ENCODE measurements at regions not wholly inside any gene's neighbourhood (a gene's known extent, or its start where the extent isn't known, plus 50 kb on each side); places are given as distances from the start of the nearest gene placed in this dataset.

DNA sequence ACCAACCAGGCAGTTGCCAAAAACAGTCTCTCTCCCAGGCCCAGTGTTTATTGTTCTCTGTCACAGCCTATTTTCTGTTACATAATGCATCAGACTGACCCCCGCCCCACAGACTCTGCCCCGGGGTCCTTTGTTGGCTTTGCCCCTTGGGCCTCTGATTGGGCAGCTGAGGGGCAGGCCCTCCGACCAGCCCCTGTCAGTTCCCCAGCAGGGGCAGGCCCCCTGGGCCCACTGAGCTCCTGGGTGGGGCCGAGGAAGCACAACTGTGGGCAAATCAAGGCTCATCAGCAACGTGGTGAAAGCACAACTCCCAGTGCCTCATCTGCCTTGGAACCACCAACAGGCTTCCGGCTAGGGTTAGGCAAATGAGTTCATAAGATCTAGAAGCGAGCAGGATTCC, 160.1 kb upstream of the MYCN start:
- Mint-ChIP-seq H3K4me3 (no peak overlapping the region), H3K27ac (no peak overlapping the region), H3K4me1 (no peaks in the 10 kb centered on the region), H3K9me3 (no peaks in the 10 kb centered on the region), H3K27me3 (ENCODE audit: low read depth in 2 of 2) (no peaks in the 10 kb centered on the region), H3K36me3 (no peaks in the 10 kb centered on the region)
- Histone ChIP-seq H3K4me1 (ENCODE audit: control insufficient read depth, insufficient read depth, low read length) (no peaks in the 10 kb centered on the region), H3K36me3 (ENCODE audit: control insufficient read depth, insufficient read depth, low read length) (no peaks in the 10 kb centered on the region), H3K9me3 (ENCODE audit: control insufficient read depth, insufficient read depth, low read length) (no peaks in the 10 kb centered on the region), H3K4me3 (ENCODE audit: low read length) (no peak overlapping the region), H3K27ac (ENCODE audit: low read length) (no peak overlapping the region), H3K27me3 (ENCODE audit: control insufficient read depth, insufficient read depth, low read length) (no peaks in the 10 kb centered on the region)
- intact Hi-C loops (cut with micrococcal nuclease): no loop called here
- WGBS (ENCODE audit: insufficient coverage): 76% methylated on average over 7 of the region's 7 CpGs
- no peak for ATAC-seq
- TF ChIP-seq, protein P1, sequence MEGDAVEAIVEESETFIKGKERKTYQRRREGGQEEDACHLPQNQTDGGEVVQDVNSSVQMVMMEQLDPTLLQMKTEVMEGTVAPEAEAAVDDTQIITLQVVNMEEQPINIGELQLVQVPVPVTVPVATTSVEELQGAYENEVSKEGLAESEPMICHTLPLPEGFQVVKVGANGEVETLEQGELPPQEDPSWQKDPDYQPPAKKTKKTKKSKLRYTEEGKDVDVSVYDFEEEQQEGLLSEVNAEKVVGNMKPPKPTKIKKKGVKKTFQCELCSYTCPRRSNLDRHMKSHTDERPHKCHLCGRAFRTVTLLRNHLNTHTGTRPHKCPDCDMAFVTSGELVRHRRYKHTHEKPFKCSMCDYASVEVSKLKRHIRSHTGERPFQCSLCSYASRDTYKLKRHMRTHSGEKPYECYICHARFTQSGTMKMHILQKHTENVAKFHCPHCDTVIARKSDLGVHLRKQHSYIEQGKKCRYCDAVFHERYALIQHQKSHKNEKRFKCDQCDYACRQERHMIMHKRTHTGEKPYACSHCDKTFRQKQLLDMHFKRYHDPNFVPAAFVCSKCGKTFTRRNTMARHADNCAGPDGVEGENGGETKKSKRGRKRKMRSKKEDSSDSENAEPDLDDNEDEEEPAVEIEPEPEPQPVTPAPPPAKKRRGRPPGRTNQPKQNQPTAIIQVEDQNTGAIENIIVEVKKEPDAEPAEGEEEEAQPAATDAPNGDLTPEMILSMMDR (IDR thresholded peaks at IDR 0.05): no peak
- no peak for DNase-seq

DNA sequence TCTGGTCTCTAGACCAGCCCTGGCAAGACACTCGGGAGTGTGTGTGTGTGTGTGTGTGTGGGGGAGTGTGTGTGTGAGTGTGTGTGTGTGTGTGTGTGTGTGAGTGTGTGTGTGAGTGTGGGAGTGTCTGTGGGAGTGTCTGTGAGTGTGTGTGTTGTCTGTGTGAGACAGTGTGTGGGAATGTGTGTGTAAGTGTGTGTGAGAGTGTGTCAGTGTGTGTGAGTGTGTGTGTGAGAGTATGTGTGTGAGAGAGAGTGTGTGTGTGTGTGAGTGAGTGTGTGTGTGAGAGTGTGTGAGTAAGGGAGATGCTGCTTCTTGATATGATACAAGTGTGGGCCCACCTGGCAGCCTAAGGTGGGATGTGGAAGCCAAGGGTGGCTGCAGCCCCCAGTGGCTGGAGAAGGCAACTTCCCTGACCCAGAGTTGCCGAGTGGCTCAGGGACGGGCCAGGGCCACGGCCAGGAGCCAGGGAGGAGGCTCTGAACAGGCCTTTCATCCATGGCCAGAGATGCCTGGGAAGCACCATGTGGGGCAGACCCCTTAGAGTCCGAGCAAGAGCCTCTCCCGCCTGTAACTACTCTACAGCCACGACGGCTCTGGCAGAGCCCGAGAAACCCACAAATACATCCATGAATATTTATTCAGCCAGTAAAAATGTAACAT, 159.3 kb upstream of the MYCN start:
- Mint-ChIP-seq H3K4me3 (no peak overlapping the region), H3K27me3 (ENCODE audit: low read depth in 2 of 2) (no peaks in the 10 kb centered on the region), H3K36me3 (no peaks in the 10 kb centered on the region), H3K9me3 (no peaks in the 10 kb centered on the region), H3K4me1 (no peaks in the 10 kb centered on the region), H3K27ac (no peak overlapping the region)
- no peak overlapping the region for H3K27ac ChIP-seq (ENCODE audit: low read length)
- no peaks in the 10 kb centered on the region for H3K36me3 ChIP-seq (ENCODE audit: control insufficient read depth, insufficient read depth, low read length)
- 84% methylated on average over 9 of the region's 9 CpGs for WGBS (ENCODE audit: insufficient coverage)
- peak in 1 of 3 donors; percentile 27 for ATAC-seq
- H3K27me3 ChIP-seq (ENCODE audit: control insufficient read depth, insufficient read depth, low read length): no peaks in the 10 kb centered on the region
- DNase-seq: no peak
- no peaks in the 10 kb centered on the region for H3K4me1 ChIP-seq (ENCODE audit: control insufficient read depth, insufficient read depth, low read length)
- no peak overlapping the region for H3K4me3 ChIP-seq (ENCODE audit: low read length)
- H3K9me3 ChIP-seq (ENCODE audit: control insufficient read depth, insufficient read depth, low read length): no peaks in the 10 kb centered on the region
- intact Hi-C loops (cut with micrococcal nuclease): no loop called here
- TF ChIP-seq, protein P1 (IDR thresholded peaks at IDR 0.05): no peak

DNA sequence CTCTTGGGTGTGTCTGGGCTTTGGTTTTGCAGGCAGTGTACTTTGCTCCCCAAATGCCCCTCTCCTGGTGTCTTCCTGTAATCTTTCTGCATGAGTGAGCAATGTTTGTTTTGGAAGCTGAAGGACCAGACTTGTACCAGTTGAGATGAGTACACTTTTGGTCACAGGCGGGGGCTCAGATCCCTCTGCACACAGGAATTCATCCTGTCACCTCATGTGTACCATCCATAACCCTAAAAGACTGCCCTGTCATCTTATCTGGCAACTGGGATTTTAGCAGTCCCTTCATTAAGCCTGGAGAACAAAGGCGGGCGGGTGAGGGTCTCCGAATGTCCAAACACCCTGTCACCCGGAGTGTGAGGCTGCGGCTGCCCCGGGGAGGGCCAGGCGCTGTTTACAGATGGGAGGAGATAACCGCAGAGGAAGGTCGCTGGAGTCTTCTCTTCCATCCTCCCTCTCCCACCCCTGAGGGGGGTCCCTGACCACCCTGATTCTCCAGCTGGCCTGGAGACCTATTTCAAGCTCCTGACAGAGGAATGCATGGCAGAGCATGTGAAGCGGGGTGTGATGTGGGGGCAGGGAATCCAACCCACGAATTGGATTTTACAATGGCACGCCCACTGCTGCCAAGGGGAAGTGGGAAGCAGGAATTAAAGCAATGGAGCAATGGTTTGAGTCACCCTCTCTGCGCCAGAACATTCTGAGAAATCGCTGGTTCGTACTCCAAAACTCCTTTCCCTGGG, 158.2 kb upstream of the MYCN start:
- no peak overlapping the region for H3K27ac ChIP-seq (ENCODE audit: low read length)
- H3K27me3 ChIP-seq (ENCODE audit: control insufficient read depth, insufficient read depth, low read length): no peaks in the 10 kb centered on the region
- TF ChIP-seq, protein P1 (IDR thresholded peaks at IDR 0.05): no peak
- no peaks in the 10 kb centered on the region for H3K4me1 ChIP-seq (ENCODE audit: control insufficient read depth, insufficient read depth, low read length)
- H3K36me3 ChIP-seq (ENCODE audit: control insufficient read depth, insufficient read depth, low read length): no peaks in the 10 kb centered on the region
- 80% methylated on average over 16 of the region's 16 CpGs for WGBS (ENCODE audit: insufficient coverage)
- H3K27me3 Mint-ChIP-seq (ENCODE audit: low read depth in 2 of 2): no peaks in the 10 kb centered on the region
- H3K4me3 Mint-ChIP-seq: no peak overlapping the region
- H3K9me3 Mint-ChIP-seq: no peaks in the 10 kb centered on the region
- intact Hi-C loops (cut with micrococcal nuclease): no loop called here
- no peaks in the 10 kb centered on the region for H3K4me1 Mint-ChIP-seq
- no peak overlapping the region for H3K4me3 ChIP-seq (ENCODE audit: low read length)
- ATAC-seq (no peak), DNase-seq (no peak)
- H3K27ac Mint-ChIP-seq: no peak overlapping the region
- H3K9me3 ChIP-seq (ENCODE audit: control insufficient read depth, insufficient read depth, low read length): no peaks in the 10 kb centered on the region
- no peaks in the 10 kb centered on the region for H3K36me3 Mint-ChIP-seq
